HG03060 (cell line): ENCODE measurements at regions not wholly inside any gene's neighbourhood (a gene's known extent, or its start where the extent isn't known, plus 50 kb on each side); places are given as distances from the start of the nearest gene placed in this dataset.
A peak's percentile ranks its signal among the peaks of the same experiment; 100 is the strongest.
"Not testable (repeated sequence)": the region's sequence is repeated elsewhere in the genome, so short reads cannot be mapped to it uniquely, and the experiment has no call there.

Experiments
- ATAC-seq: cut with Tn5 transposase; IDR thresholded peaks from one replicate; pipeline ENCODE4 v1.9.1; 2021; ENCODE audit warnings: low read depth, moderate number of reproducible peaks; ENCODE audit not compliant: unreplicated experiment

- ATAC-seq = not testable (repeated sequence)
These were observed 5507.7 kb upstream of the TPTE start for GRCh38 chr21:5013455-5014304.

- not testable (repeated sequence) for ATAC-seq
These were observed 5506.2 kb upstream of the TPTE start for GRCh38 chr21:5015187-5015586.

GRCh38 chr21:5019120-5019519, 5502.3 kb upstream of the TPTE start:
- peak; percentile 56 for ATAC-seq

GRCh38 chr21:5021815-5022214, 5499.6 kb upstream of the TPTE start:
- not testable (repeated sequence) for ATAC-seq

GRCh38 chr21:5022254-5022653, 5499.1 kb upstream of the TPTE start:
- ATAC-seq = not testable (repeated sequence)

- ATAC-seq = not testable (repeated sequence)
These were observed 5498.6 kb upstream of the TPTE start for GRCh38 chr21:5022748-5023147.

- not testable (repeated sequence) for ATAC-seq
These were observed 5486.2 kb upstream of the TPTE start for GRCh38 chr21:5035147-5035546.

GRCh38 chr21:5035587-5035986, 5485.8 kb upstream of the TPTE start:
- not testable (repeated sequence) for ATAC-seq

GRCh38 chr21:5037606-5038331, 5483.6 kb upstream of the TPTE start:
- ATAC-seq = not testable (repeated sequence)

- not testable (repeated sequence) for ATAC-seq
These were observed 5481.5 kb upstream of the TPTE start for GRCh38 chr21:5039926-5040325.

- not testable (repeated sequence) for ATAC-seq
These were observed 5478.8 kb upstream of the TPTE start for GRCh38 chr21:5042583-5042982.

GRCh38 chr21:5044812-5045211, 5476.6 kb upstream of the TPTE start:
- ATAC-seq = not testable (repeated sequence)

GRCh38 chr21:5051303-5052018, 5469.9 kb upstream of the TPTE start:
- not testable (repeated sequence) for ATAC-seq

GRCh38 chr21:5055027-5055754, 5466.2 kb upstream of the TPTE start:
- ATAC-seq = not testable (repeated sequence)

- not testable (repeated sequence) for ATAC-seq
These were observed 5465.1 kb upstream of the TPTE start for GRCh38 chr21:5055996-5056962.

- not testable (repeated sequence) for ATAC-seq
These were observed 5464.3 kb upstream of the TPTE start for GRCh38 chr21:5057077-5057476.

GRCh38 chr21:5060364-5061083, 5460.9 kb upstream of the TPTE start:
- ATAC-seq = not testable (repeated sequence)

- not testable (repeated sequence) for ATAC-seq
These were observed 5456.7 kb upstream of the TPTE start for GRCh38 chr21:5064581-5065142.
